HEK293T (cell line): ENCODE measurements at regions not wholly inside any gene's neighbourhood (a gene's known extent, or its start where the extent isn't known, plus 50 kb on each side); places are given as distances from the start of the nearest gene placed in this dataset.

Experiments used
- ARNT ChIP-seq: fragments of 450-650 bp; IDR thresholded peaks from 2 replicates; pipeline ENCODE4 v1.6.1; 2017; ENCODE audit warnings: mild to moderate bottlenecking
- BHLHE40 ChIP-seq: fragments of 450-650 bp; IDR thresholded peaks from 2 replicates; pipeline ENCODE4 v1.6.1; 2016; ENCODE audit warnings: mild to moderate bottlenecking, moderate library complexity, borderline replicate concordance
- CTBP1 ChIP-seq: fragments of 450-650 bp; IDR thresholded peaks from 2 replicates; pipeline ENCODE4 v1.6.1; 2016; ENCODE audit warnings: borderline replicate concordance
- ELF4 ChIP-seq: fragments of 450-650 bp; IDR thresholded peaks from 2 replicates; pipeline ENCODE4 v1.6.1; 2017; ENCODE audit warnings: antibody characterized with exemption
- FOXA1 ChIP-seq: fragments of 450-650 bp; IDR thresholded peaks from 2 replicates; pipeline ENCODE4 v1.6.1; 2016; ENCODE audit warnings: mild to moderate bottlenecking
- FOXM1 ChIP-seq: fragments of 450-650 bp; IDR thresholded peaks from 2 replicates; pipeline ENCODE4 v1.6.1; 2017; ENCODE audit warnings: mild to moderate bottlenecking, borderline replicate concordance
- NFRKB ChIP-seq: fragments of 450-650 bp; IDR thresholded peaks from 2 replicates; pipeline ENCODE4 v1.6.1; 2016; ENCODE audit warnings: mild to moderate bottlenecking, moderate library complexity
- SUZ12 ChIP-seq: fragments of 450-650 bp; IDR thresholded peaks from 2 replicates; pipeline ENCODE4 v1.6.1; 2016; ENCODE audit warnings: mild to moderate bottlenecking
- ZNF384 ChIP-seq: fragments of 450-650 bp; IDR thresholded peaks from 2 replicates; pipeline ENCODE4 v1.6.1; 2016

DNA sequence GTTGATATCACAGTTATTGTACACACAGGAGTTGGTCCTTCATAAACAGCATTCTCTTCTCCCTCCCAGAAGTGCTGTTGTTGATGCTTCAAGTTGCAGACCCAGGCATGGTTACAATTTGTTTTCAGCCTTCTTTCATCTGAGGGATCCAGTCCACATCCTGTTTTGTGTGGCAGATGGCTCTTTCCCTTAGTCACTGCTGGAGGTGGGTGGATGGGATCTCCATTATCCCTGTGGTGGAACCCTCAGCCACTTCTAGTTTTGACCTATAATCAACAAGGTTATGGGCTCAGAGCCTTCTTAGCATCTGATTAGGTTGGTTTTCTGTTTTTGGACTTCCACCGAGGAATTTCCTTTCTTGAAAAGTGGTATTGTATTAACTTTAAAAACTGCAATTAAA, 214.2 kb downstream of the SH2D4B start:
- no peak for TF ChIP-seq ARNT
- TF ChIP-seq ZNF384 = no peak
- TF ChIP-seq ELF4 = no peak
- TF ChIP-seq NFRKB = no peak
- TF ChIP-seq SUZ12 = no peak
- no peak for TF ChIP-seq BHLHE40
- no peak for TF ChIP-seq CTBP1
- TF ChIP-seq FOXM1 = no peak
- no peak for TF ChIP-seq FOXA1
